ENCODE measurements at regions not wholly inside any gene's neighbourhood (a gene's known extent, or its start where the extent isn't known, plus 50 kb on each side); places are given as distances from the start of the nearest gene placed in this dataset.

DNA sequence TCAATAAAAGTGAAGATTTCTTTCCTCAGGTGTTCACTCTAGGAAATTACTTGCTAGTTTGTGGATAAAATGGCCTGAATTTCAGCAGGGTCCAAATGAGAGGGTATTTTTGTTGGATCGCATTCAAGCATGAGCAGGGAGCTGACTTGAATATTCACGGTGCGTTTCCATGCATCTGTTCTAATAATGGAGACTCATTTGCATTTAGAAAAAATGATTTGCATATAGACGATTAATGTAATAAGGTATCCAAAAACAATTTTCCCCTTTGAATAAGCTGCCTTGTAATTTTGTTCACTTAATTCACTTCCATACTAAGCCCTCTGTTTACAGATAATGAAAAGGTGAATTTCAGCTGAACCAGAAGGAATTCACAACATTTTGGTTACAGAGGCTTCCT, 130.9 kb upstream of the AJAP1 start:
- H3K27me3 ChIP-seq (ENCODE audit: control insufficient read depth, insufficient read depth, low read length) = no peaks in the 10 kb centered on the region
- H3K4me1 ChIP-seq (ENCODE audit: control insufficient read depth, insufficient read depth, low read length) = no peaks in the 10 kb centered on the region
- H3K9me3 ChIP-seq (ENCODE audit: control insufficient read depth, low read depth, low read length) = no peaks in the 10 kb centered on the region
- no peak for DNase-seq
- H3K27ac ChIP-seq (ENCODE audit: low read length) = no peak overlapping the region
- WGBS (ENCODE audit: insufficient coverage, low lambda C conversion rate) = no CpG with 5 or more reads among the region's 4 CpGs
- H3K36me3 ChIP-seq (ENCODE audit: control insufficient read depth, insufficient read depth, low read length) = no peaks in the 10 kb centered on the region
- no peak overlapping the region for H3K4me3 ChIP-seq (ENCODE audit: low read length)

GRCh38 chr1:4526747-4527146, 127.7 kb upstream of the AJAP1 start:
- no peak for DNase-seq
- Histone ChIP-seq H3K27ac (ENCODE audit: low read length) (no peak overlapping the region), H3K4me3 (ENCODE audit: low read length) (no peak overlapping the region), H3K9me3 (ENCODE audit: control insufficient read depth, low read depth, low read length) (no peaks in the 10 kb centered on the region), H3K4me1 (ENCODE audit: control insufficient read depth, insufficient read depth, low read length) (no peaks in the 10 kb centered on the region), H3K36me3 (ENCODE audit: control insufficient read depth, insufficient read depth, low read length) (no peaks in the 10 kb centered on the region), H3K27me3 (ENCODE audit: control insufficient read depth, insufficient read depth, low read length) (peaks cover 7% of the 10 kb centered on the region)
- 100% methylated on average over 1 of the region's 8 CpGs for WGBS (ENCODE audit: insufficient coverage, low lambda C conversion rate)

DNA sequence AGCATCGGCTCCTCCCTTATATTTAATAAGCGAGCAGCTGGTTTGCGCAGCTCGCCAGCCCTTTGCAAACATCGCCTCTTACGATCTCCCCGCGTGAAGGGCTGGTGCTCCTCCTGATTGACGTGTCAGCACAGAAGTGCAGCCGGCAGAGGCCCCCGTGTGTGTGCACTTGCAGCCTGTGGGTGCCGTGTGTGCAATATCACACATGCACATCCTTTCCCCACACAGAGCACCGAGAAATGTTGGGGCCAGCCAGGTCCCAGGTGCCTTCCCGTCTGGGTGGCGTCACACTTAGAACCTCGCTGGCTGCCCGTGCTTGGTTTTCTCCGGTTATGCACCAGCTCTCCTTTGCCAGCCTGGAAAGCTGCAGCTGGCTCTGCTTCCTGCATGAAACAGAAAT, 126.6 kb upstream of the AJAP1 start:
- Histone ChIP-seq H3K27ac (ENCODE audit: low read length) (no peak overlapping the region), H3K4me1 (ENCODE audit: control insufficient read depth, insufficient read depth, low read length) (no peaks in the 10 kb centered on the region), H3K27me3 (ENCODE audit: control insufficient read depth, insufficient read depth, low read length) (peaks cover 7% of the 10 kb centered on the region), H3K9me3 (ENCODE audit: control insufficient read depth, low read depth, low read length) (no peaks in the 10 kb centered on the region), H3K36me3 (ENCODE audit: control insufficient read depth, insufficient read depth, low read length) (no peaks in the 10 kb centered on the region), H3K4me3 (ENCODE audit: low read length) (no peak overlapping the region)
- WGBS (ENCODE audit: insufficient coverage, low lambda C conversion rate) = no CpG with 5 or more reads among the region's 18 CpGs
- peak in 1 of 2 donors; percentile 11 for DNase-seq

- H3K4me1 ChIP-seq (ENCODE audit: control insufficient read depth, insufficient read depth, low read length) = no peaks in the 10 kb centered on the region
- H3K36me3 ChIP-seq (ENCODE audit: control insufficient read depth, insufficient read depth, low read length) = no peaks in the 10 kb centered on the region
- WGBS (ENCODE audit: insufficient coverage, low lambda C conversion rate) = no CpG with 5 or more reads among the region's 10 CpGs
- no peak overlapping the region for H3K4me3 ChIP-seq (ENCODE audit: low read length)
- H3K27ac ChIP-seq (ENCODE audit: low read length) = no peak overlapping the region
- H3K9me3 ChIP-seq (ENCODE audit: control insufficient read depth, low read depth, low read length) = no peaks in the 10 kb centered on the region
- peaks cover 7% of the 10 kb centered on the region for H3K27me3 ChIP-seq (ENCODE audit: control insufficient read depth, insufficient read depth, low read length)
- no peak for DNase-seq
These were observed 125.8 kb upstream of the AJAP1 start for GRCh38 chr1:4528590-4528989.

- no peaks in the 10 kb centered on the region for H3K9me3 ChIP-seq (ENCODE audit: control insufficient read depth, low read depth, low read length)
- no peaks in the 10 kb centered on the region for H3K36me3 ChIP-seq (ENCODE audit: control insufficient read depth, insufficient read depth, low read length)
- WGBS (ENCODE audit: insufficient coverage, low lambda C conversion rate) = 40% methylated on average over 1 of the region's 14 CpGs
- no peak overlapping the region for H3K27ac ChIP-seq (ENCODE audit: low read length)
- peaks cover 7% of the 10 kb centered on the region for H3K27me3 ChIP-seq (ENCODE audit: control insufficient read depth, insufficient read depth, low read length)
- no peaks in the 10 kb centered on the region for H3K4me1 ChIP-seq (ENCODE audit: control insufficient read depth, insufficient read depth, low read length)
- H3K4me3 ChIP-seq (ENCODE audit: low read length) = no peak overlapping the region
- DNase-seq = no peak
These were observed 124.8 kb upstream of the AJAP1 start for GRCh38 chr1:4529446-4530165.

- WGBS (ENCODE audit: insufficient coverage, low lambda C conversion rate) = no CpG with 5 or more reads among the region's 9 CpGs
- Histone ChIP-seq H3K4me1 (ENCODE audit: control insufficient read depth, insufficient read depth, low read length) (no peaks in the 10 kb centered on the region), H3K9me3 (ENCODE audit: control insufficient read depth, low read depth, low read length) (no peaks in the 10 kb centered on the region), H3K27ac (ENCODE audit: low read length) (no peak overlapping the region), H3K4me3 (ENCODE audit: low read length) (no peak overlapping the region), H3K36me3 (ENCODE audit: control insufficient read depth, insufficient read depth, low read length) (no peaks in the 10 kb centered on the region), H3K27me3 (ENCODE audit: control insufficient read depth, insufficient read depth, low read length) (peaks cover 7% of the 10 kb centered on the region)
- DNase-seq = no peak
These were observed 124.1 kb upstream of the AJAP1 start for GRCh38 chr1:4530166-4530785.

- no peak for DNase-seq
- Histone ChIP-seq H3K9me3 (ENCODE audit: control insufficient read depth, low read depth, low read length) (no peaks in the 10 kb centered on the region), H3K27ac (ENCODE audit: low read length) (no peak overlapping the region), H3K4me3 (ENCODE audit: low read length) (no peak overlapping the region), H3K27me3 (ENCODE audit: control insufficient read depth, insufficient read depth, low read length) (peaks cover 7% of the 10 kb centered on the region), H3K36me3 (ENCODE audit: control insufficient read depth, insufficient read depth, low read length) (no peaks in the 10 kb centered on the region), H3K4me1 (ENCODE audit: control insufficient read depth, insufficient read depth, low read length) (no peaks in the 10 kb centered on the region)
- WGBS (ENCODE audit: insufficient coverage, low lambda C conversion rate) = no CpG with 5 or more reads among the region's 5 CpGs
These were observed 122.6 kb upstream of the AJAP1 start for GRCh38 chr1:4531842-4532241.

DNA sequence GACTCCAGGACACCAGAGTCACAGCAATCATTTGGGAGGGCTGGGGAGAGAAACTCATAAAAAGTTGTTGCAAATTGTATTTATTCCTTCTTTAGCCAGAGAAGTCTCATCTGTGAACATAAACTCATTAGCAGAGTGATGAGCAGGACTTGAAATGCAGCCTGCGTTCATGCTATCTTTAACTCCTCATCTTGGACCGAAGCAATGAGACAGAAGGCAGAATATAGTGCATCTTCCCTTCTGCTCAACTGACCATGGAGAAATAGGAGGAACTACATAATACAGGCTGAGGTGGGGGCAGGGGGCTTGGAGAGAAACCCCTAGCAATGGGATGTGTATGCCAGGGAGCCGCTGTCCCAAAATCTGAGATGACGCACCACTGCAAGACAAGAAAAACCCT, 121.8 kb upstream of the AJAP1 start:
- Histone ChIP-seq H3K36me3 (ENCODE audit: control insufficient read depth, insufficient read depth, low read length) (no peaks in the 10 kb centered on the region), H3K4me3 (ENCODE audit: low read length) (no peak overlapping the region), H3K9me3 (ENCODE audit: control insufficient read depth, low read depth, low read length) (no peaks in the 10 kb centered on the region), H3K27ac (ENCODE audit: low read length) (no peak overlapping the region), H3K4me1 (ENCODE audit: control insufficient read depth, insufficient read depth, low read length) (no peaks in the 10 kb centered on the region), H3K27me3 (ENCODE audit: control insufficient read depth, insufficient read depth, low read length) (peaks cover 7% of the 10 kb centered on the region)
- WGBS (ENCODE audit: insufficient coverage, low lambda C conversion rate) = no CpG with 5 or more reads among the region's 4 CpGs
- no peak for DNase-seq

DNA sequence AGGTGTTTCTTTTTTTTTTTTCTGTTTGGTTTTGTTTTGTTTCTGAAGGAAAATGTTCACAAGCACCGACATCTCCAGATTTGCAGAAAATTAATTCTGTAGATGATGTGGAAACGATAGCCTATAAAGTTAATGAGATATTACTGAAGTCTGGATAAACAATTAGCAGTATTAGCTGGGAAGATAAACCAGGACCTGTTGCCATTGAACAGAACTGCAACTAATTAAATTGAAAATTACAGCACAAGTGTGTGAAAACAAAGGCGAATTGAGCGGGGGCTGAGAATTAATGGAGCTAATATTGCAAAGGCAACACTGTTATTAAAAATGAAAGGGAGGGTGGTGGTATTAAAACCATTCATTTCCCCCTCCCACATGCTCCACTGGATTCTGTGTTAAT, 107.5 kb upstream of the AJAP1 start:
- Histone ChIP-seq H3K4me3 (ENCODE audit: low read length) (no peak overlapping the region), H3K27ac (ENCODE audit: low read length) (no peak overlapping the region), H3K36me3 (ENCODE audit: control insufficient read depth, insufficient read depth, low read length) (no peaks in the 10 kb centered on the region), H3K9me3 (ENCODE audit: control insufficient read depth, low read depth, low read length) (no peaks in the 10 kb centered on the region), H3K4me1 (ENCODE audit: control insufficient read depth, insufficient read depth, low read length) (no peaks in the 10 kb centered on the region), H3K27me3 (ENCODE audit: control insufficient read depth, insufficient read depth, low read length) (no peaks in the 10 kb centered on the region)
- no peak for DNase-seq
- WGBS (ENCODE audit: insufficient coverage, low lambda C conversion rate) = 100% methylated on average over 1 of the region's 4 CpGs

GRCh38 chr1:4549930-4550329, 104.5 kb upstream of the AJAP1 start:
- no CpG with 5 or more reads among the region's 3 CpGs for WGBS (ENCODE audit: insufficient coverage, low lambda C conversion rate)
- no peak for DNase-seq
- H3K4me1 ChIP-seq (ENCODE audit: control insufficient read depth, insufficient read depth, low read length) = no peaks in the 10 kb centered on the region
- H3K36me3 ChIP-seq (ENCODE audit: control insufficient read depth, insufficient read depth, low read length) = no peaks in the 10 kb centered on the region
- no peaks in the 10 kb centered on the region for H3K27me3 ChIP-seq (ENCODE audit: control insufficient read depth, insufficient read depth, low read length)
- no peaks in the 10 kb centered on the region for H3K9me3 ChIP-seq (ENCODE audit: control insufficient read depth, low read depth, low read length)
- no peak overlapping the region for H3K4me3 ChIP-seq (ENCODE audit: low read length)
- H3K27ac ChIP-seq (ENCODE audit: low read length) = no peak overlapping the region

DNA sequence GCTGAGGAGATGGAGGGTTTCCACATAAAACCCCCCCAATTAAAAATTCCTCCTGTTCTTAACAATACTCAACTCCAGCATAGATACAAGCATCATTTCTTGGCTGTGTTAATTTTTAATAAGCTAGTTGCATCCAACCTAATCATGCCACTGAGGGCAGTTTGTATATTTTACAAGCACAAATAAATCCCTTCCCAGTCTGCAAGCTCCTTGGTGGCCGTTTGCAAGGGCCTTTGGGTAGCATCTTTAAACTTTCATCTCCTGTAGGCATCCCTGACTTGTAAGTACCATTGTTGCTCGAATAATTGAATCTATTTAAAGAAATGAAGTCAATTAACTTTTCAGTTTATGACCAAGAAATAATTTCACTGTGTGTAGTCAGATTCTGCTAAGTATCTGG, 103.5 kb upstream of the AJAP1 start:
- H3K9me3 ChIP-seq (ENCODE audit: control insufficient read depth, low read depth, low read length) = no peaks in the 10 kb centered on the region
- H3K4me3 ChIP-seq (ENCODE audit: low read length) = no peak overlapping the region
- H3K4me1 ChIP-seq (ENCODE audit: control insufficient read depth, insufficient read depth, low read length) = no peaks in the 10 kb centered on the region
- no peaks in the 10 kb centered on the region for H3K27me3 ChIP-seq (ENCODE audit: control insufficient read depth, insufficient read depth, low read length)
- no peak for DNase-seq
- no peak overlapping the region for H3K27ac ChIP-seq (ENCODE audit: low read length)
- H3K36me3 ChIP-seq (ENCODE audit: control insufficient read depth, insufficient read depth, low read length) = no peaks in the 10 kb centered on the region
- 20% methylated on average over 1 of the region's 2 CpGs for WGBS (ENCODE audit: insufficient coverage, low lambda C conversion rate)
